NCI-H1417 treated with DMSO at 0.1 percent for 48 hours (cell line): ENCODE measurements at regions not wholly inside any gene's neighbourhood (a gene's known extent, or its start where the extent isn't known, plus 50 kb on each side); places are given as distances from the start of the nearest gene placed in this dataset.
"Not testable (repeated sequence)": the region's sequence is repeated elsewhere in the genome, so short reads cannot be mapped to it uniquely, and the experiment has no call there.

Experiments used
- DNase-seq: peaks from one replicate; lab custom pipeline; 2025; lab: John Stamatoyannopoulos, UW

DNA sequence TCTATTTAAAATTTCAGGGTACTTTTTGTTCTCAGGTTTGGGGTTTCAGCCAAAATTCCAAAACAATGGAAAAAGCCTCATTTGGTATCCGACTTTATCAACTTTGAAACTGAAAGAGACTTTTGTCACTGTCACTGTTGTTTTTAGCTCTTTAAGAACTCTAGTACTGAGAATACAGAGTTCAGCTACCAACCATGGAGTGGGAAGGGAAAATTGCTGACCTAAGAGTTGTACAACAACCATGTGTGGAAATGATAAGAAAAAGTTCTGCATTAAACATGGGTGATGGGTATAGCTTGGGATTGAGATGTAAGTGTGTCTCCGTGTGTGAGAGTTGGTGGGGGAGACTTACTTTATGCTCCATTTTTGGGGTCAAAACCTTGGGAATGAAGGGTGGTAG is 206.6 kb upstream of the LRATD1 start:
- DNase-seq = no peak

DNA sequence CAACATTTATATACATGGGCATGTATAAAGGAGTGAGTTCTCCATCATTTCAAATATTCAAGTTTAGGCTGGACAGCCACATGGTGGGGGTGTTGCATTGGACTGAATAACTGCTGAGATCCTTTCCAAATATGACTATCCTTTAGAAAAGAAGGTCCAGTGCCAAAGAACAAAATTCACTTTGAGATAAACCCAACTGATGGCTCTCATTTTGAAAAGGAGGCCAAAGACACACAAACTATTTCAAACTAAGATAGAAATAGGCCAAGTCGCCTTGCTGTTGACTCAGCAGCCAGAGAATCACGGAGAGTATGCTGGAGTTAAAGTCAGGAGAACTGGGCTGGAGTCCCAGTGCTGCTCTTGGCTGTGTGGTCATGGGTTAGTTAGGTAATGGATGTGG is 204.5 kb upstream of the LRATD1 start:
- no peak for DNase-seq

DNA sequence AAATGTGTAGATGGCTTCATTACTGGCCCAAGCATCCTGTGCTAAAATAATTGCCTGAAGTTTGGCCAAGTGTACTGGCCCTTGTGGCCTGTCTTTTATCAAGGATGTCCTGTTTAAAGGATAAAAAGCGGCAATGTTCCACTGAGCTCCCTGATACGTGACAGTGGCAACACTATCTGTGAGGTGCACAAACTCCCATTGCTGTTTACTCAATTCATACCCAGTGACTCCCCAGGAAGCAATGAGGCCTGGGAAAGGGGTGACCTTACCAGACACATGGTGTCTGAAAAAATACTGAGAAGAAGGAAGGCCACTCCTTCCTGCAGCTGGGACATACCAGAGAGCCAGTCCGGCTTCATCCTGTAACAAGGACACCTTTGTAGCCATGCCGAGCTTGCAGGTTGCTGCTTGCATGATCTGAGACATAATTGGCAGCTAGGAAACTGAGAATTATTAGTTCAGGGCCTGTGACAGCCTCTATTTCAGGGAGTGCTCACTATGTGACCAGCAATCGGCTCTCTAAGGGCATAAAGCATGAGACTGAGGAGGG is 198.5 kb upstream of the LRATD1 start:
- DNase-seq = no peak

DNA sequence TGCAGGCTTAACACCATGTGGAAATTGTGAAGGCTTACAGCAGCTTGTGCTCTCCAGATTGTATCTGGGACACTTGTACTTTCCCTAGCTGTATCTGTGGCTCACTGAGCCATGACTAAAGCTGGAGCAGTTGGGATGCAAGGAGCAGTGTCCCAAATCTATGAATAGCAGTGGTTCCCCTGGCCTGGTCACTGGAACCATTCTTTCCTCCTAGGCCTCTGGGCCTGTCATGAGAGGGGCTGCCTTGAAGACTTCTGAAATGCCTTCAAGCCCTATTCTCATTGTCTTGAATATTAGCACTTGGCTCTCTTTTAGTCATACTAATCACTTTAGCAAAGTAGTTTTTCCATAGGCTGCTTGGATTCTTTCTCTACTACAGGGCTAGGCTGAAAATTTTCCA is 186.8 kb upstream of the LRATD1 start:
- DNase-seq = no peak

DNA sequence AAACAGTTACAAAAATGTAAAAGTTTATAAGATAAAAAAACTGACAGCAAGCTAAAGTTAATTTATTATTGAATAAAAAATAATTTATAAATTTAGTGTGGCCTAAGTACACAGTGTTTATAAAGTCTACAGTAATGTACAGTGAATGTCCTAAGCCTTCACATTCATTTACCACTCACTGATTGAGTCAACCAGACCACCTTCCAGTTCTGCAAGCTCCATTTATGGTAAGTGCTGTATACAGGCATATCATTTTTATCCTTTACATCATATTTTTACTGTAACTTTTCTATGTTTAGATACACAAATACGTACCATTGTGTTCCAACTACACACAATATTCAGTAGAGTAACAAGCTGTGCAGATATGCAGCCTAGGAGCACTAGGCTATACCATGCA is 184.2 kb upstream of the LRATD1 start:
- no peak for DNase-seq

DNA sequence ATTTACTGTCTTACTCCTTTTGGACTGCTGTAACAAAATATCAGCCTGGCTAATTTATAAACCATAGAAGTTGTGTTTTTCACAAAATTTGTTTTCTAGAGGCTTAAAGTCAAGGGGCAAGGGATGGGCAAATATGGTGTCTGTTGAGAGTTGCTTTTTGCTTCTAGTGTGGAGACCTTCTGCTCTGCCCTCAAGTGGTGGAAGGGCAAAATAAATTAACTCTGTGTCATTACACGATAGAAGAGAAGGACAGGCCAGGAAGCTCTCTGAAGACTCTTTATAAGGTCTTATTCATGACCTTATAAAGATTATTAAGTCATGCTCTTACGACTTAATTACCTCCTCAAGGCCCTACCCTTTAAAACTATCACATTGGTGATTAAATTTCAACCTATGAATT is 181.2 kb upstream of the LRATD1 start:
- DNase-seq = no peak

DNA sequence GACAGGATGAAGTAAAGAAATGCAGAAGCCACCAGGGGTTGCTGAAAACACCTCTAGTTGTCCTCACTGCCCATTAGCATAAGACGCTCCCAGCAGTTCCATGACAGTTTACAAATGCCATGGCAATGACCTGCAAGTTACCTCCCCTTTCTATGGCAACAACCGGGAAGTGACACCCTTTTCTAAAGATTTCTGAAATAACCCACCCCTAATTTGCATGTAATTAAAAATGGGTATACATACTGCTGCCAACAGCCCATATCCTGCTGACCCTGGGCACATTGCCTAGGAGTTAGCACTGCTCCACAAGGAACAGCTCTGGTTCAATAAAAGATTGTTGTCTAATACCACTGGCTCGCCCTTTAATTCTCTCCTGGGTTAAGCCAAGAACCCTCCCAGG is 178.3 kb upstream of the LRATD1 start:
- DNase-seq = no peak

- DNase-seq = no peak
Measured at GRCh38 chr2:14459786-14460325, 172.7 kb upstream of the LRATD1 start.

- no peak for DNase-seq
Measured at GRCh38 chr2:14475994-14476393, 156.5 kb upstream of the LRATD1 start.

DNA sequence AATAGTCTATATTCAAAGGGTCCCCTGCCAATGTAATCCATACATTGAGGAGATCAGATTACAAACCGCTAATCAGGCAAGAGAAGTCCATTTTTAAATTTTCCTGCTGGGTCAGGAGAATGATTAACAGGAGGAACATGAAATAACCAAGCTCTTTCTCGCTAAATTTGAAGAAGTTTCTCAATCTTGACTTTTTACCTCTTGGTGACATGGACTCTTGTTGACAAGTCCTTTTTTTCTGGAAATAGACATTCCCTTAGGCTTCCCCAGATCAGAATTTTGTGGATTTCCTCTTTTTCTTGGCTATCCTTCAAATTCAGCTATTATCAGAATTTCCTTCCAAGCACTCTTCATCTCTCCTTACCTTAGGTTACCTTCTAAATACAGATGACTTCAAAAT is 153.0 kb upstream of the LRATD1 start:
- DNase-seq = no peak

DNA sequence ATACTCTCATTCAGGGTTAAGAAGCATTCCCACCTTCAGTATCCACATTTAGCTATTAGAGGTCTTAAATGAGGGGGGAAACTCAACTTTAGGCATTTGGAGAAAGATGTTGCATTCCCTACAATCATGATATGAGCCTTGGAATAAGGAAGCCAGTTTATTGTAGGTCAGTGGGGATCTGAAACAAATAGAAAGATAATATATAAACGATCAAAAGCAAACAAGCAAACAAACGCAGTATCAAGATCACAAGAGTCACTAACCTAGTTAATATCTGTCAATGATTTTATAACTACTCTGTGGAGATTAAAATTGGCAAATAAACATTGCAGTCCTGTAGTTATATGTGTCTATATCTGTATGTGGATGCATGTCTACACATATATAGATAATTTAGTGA is 152.4 kb upstream of the LRATD1 start:
- DNase-seq = no peak

- no peak for DNase-seq
Measured at GRCh38 chr2:14480906-14481305, 151.6 kb upstream of the LRATD1 start.

GRCh38 chr2:14492920-14493503 is 139.5 kb upstream of the LRATD1 start:
- no peak for DNase-seq

DNA sequence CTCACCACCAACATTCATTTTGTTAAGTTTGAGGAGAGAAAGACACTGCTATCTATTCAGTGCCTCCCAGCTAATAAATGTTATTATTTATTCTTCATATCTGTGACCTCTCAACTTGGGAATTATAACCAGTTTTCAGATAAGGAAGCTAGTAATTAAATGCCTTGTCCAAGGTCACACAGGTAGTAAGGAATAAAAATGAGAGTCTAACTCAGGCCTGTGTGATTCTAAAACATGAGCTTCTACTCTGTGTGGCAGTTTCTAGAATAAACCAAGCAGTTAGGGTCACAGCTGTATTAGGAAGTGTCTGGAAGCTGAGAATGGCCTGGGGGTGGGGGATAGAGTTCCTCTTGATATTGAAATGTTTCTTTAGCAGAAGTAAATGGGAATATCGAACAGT is 137.8 kb upstream of the LRATD1 start:
- DNase-seq = no peak

GRCh38 chr2:14501061-14501460 is 131.5 kb upstream of the LRATD1 start:
- no peak for DNase-seq

DNA sequence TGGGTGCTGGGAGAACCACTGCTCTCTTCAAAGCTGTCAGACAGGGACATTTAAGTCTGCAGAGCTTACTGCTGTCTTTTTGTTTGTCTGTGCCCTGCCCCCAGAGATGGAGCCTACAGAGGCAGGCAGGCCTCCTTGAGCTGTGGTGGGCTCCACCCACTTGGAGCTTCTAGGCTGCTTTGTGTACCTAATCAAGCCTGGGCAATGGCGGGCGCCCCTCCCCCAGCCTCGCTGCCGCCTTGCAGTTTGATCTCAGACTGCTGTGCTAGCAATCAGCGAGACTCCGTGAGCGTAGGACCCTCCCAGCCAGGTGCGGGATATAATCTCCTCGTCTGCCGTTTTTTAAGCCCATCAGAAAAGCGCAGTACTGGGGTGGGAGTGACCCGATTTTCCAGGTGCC is 125.6 kb upstream of the LRATD1 start:
- DNase-seq = not testable (repeated sequence)

GRCh38 chr2:14511541-14511940 is 121.0 kb upstream of the LRATD1 start:
- no peak for DNase-seq

- no peak for DNase-seq
Measured at GRCh38 chr2:14513903-14514302, 118.6 kb upstream of the LRATD1 start.

DNA sequence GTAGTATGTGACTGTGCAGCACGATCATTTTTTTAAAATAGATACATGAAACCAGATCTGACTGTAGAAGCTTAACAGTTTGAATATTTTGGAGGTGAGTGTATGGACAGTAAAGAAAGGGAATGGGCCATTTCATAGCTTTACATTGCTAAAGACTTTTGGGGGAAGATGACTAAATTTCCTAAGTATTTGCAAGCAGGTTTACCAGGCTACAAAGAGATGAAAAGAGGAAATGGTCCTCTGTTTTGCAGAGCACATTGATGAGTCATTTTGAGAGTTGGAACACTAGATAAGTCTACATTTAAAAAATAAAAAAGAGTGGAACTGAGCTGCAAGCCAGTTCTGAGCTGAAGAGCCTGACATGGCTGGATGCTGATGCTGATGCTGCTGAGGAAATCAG is 115.7 kb upstream of the LRATD1 start:
- no peak for DNase-seq

DNA sequence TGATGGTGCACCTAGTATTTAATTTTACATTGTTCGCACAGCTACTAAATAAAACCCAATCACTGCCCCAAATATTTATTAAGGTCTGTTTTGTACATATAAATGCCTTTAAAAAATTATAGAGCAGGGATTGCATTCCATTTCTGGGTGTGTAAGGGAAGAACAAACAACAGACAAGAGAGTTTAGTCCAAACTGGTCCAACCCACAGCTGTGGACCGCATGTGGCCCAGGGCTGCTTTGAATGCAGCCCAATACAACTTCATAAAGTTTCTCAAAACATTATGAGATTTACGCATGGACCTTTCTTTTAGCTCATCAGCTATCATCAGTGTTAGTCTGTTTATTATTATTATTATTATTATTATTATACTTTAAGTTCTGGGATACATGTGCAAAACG is 114.8 kb upstream of the LRATD1 start:
- DNase-seq = no peak

DNA sequence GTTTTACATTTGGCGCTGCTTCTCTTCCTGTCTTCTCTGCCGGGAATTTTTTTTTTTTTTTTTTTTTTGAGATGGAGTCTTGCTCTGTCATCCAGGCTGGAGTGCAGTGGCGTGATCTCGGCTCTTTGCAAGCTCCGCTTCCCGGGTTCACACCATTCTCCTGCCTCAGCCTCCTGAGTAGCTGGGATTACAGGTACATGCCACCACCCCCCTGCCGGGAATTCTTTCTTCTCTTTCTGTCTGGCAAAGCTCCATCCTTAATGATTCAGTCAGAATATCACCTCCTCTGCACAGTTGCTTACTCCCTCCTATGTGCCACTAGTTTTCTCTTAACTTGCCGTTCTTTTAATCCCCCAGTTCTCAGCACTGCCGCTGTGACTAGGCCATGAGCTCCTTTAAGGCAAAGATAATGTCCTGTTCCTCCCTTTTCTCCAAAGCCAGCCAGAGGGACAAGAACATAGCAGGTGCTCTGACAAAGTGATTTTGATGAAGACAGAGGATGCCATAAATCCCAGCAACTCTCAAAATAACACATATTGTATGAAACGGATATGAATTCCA is 112.1 kb upstream of the LRATD1 start:
- no peak for DNase-seq

- DNase-seq = no peak
Measured at GRCh38 chr2:14524041-14524802, 108.3 kb upstream of the LRATD1 start.

DNA sequence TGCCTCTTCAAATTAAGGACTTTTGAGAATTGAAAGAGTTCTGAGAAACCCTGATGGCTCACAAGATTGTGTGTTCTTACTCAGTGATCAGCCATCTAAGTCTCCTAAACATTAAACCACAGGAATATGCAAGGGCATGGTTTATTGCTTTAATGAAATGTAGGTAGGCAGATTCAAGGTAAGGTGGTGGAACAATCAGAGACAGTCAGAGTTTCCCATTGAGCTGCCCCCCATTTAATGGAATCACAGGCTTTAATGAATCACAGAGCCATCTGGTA is 107.8 kb upstream of the LRATD1 start:
- no peak for DNase-seq
